Smooth muscle cell (in vitro differentiated cells): ENCODE measurements at regions not wholly inside any gene's neighbourhood (a gene's known extent, or its start where the extent isn't known, plus 50 kb on each side); places are given as distances from the start of the nearest gene placed in this dataset.

Experiments used
- DNase-seq: peaks from one replicate; lab custom pipeline; 2025; ENCODE audit not compliant: unreplicated experiment; lab: John Stamatoyannopoulos, UW
- H2AFZ ChIP-seq: fragments of 200-600 bp; sonication (generic); 2 replicates; pipeline ENCODE4 v1.6.0; 2016; ENCODE audit warnings: antibody characterized with exemption, low read depth, mild to moderate bottlenecking
- H3F3A ChIP-seq: fragments of 200-600 bp; sonication (generic); 2 replicates; pipeline ENCODE4 v1.6.0; 2017; ENCODE audit warnings: antibody characterized with exemption, low read depth
- H3K27ac ChIP-seq: fragments of 200-600 bp; sonication (generic); 2 replicates; pipeline ENCODE4 v1.5.1; 2016; ENCODE audit warnings: low read depth, mild to moderate bottlenecking
- H3K27me3 ChIP-seq: fragments of 200-600 bp; sonication (generic); 2 replicates; pipeline ENCODE4 v1.6.1; 2016; ENCODE audit warnings: low read depth, mild to moderate bottlenecking
- H3K36me3 ChIP-seq: fragments of 200-600 bp; sonication (generic); 2 replicates; pipeline ENCODE4 v1.5.1; 2016; ENCODE audit warnings: low read depth
- H3K4me1 ChIP-seq: fragments of 200-600 bp; sonication (generic); 2 replicates; pipeline ENCODE4 v1.5.1; 2016; ENCODE audit warnings: low read depth
- H3K4me2 ChIP-seq: fragments of 200-600 bp; sonication (generic); 2 replicates; pipeline ENCODE4 v1.6.0; 2016; ENCODE audit warnings: mild to moderate bottlenecking
- H3K4me3 ChIP-seq: fragments of 200-600 bp; sonication (generic); 2 replicates; pipeline ENCODE4 v1.5.1; 2016; ENCODE audit warnings: mild to moderate bottlenecking
- H3K79me2 ChIP-seq: fragments of 200-600 bp; sonication (generic); 2 replicates; pipeline ENCODE4 v1.6.0; 2016; ENCODE audit warnings: low read depth, mild to moderate bottlenecking
- H3K9ac ChIP-seq: fragments of 200-600 bp; sonication (generic); 2 replicates; pipeline ENCODE4 v1.6.0; 2016; ENCODE audit warnings: low read depth
- H3K9me3 ChIP-seq: fragments of 200-600 bp; sonication (generic); replicated peaks from 2 replicates; pipeline ENCODE4 v1.5.1; 2016; ENCODE audit warnings: low read depth
- H4K20me1 ChIP-seq: fragments of 200-600 bp; sonication (generic); 2 replicates; pipeline ENCODE4 v1.6.0; 2016; ENCODE audit warnings: low read depth
- CTCF ChIP-seq: fragments of 200-600 bp; sonication (generic); IDR thresholded peaks from 2 replicates; pipeline ENCODE4 v1.5.1; 2017; ENCODE audit warnings: borderline replicate concordance, mild to moderate bottlenecking, antibody characterized with exemption; ENCODE audit not compliant: insufficient read depth, poor library complexity, severe bottlenecking
- WGBS: methylation state at CpG from one replicate; pipeline ENCODE4 v1.1.7; 2016; ENCODE audit warnings: low lambda C conversion rate; 5-methylcytosine and 5-hydroxymethylcytosine counted together

- H3K9ac ChIP-seq: no peak overlapping the region
- no peaks in the 10 kb centered on the region for H3K4me1 ChIP-seq
- H3K27ac ChIP-seq: no peak overlapping the region
- no peaks in the 10 kb centered on the region for H4K20me1 ChIP-seq
- no peak overlapping the region for H3K4me3 ChIP-seq
- no peaks in the 10 kb centered on the region for H3K9me3 ChIP-seq
- 97% methylated on average over 2 of the region's 2 CpGs for WGBS
- H2AFZ ChIP-seq: no peak overlapping the region
- H3K27me3 ChIP-seq: no peaks in the 10 kb centered on the region
- no peaks in the 10 kb centered on the region for H3K79me2 ChIP-seq
- no peak overlapping the region for H3K4me2 ChIP-seq
- no peak for TF ChIP-seq CTCF
- no peak for DNase-seq
- no peaks in the 10 kb centered on the region for H3K36me3 ChIP-seq
- no peaks in the 10 kb centered on the region for H3F3A ChIP-seq
These were observed 315.1 kb upstream of the TBC1D5 start for GRCh38 chr3:18057471-18058091.

- Histone ChIP-seq H3K4me3 (no peak overlapping the region), H3K79me2 (no peaks in the 10 kb centered on the region), H3K9me3 (no peaks in the 10 kb centered on the region), H3F3A (no peaks in the 10 kb centered on the region), H3K36me3 (no peaks in the 10 kb centered on the region), H2AFZ (no peak overlapping the region), H3K27ac (no peak overlapping the region), H4K20me1 (no peaks in the 10 kb centered on the region), H3K27me3 (no peaks in the 10 kb centered on the region), H3K4me1 (no peaks in the 10 kb centered on the region), H3K4me2 (no peak overlapping the region), H3K9ac (no peak overlapping the region)
- no peak for TF ChIP-seq CTCF
- DNase-seq: no peak
- WGBS: 94% methylated on average over 1 of the region's 1 CpG
These were observed 312.2 kb upstream of the TBC1D5 start for GRCh38 chr3:18054625-18055024.

GRCh38 chr3:18051306-18051705 lies 308.9 kb upstream of the TBC1D5 start:
- DNase-seq: no peak

More at GRCh38 chr3:18051306-18051705, 308.9 kb upstream of the TBC1D5 start:
- no peaks in the 10 kb centered on the region for H3K9me3 ChIP-seq
- no peak overlapping the region for H3K27ac ChIP-seq
- H3K79me2 ChIP-seq: no peaks in the 10 kb centered on the region
- H3K4me3 ChIP-seq: no peak overlapping the region
- TF ChIP-seq CTCF: no peak
- H3K36me3 ChIP-seq: no peaks in the 10 kb centered on the region
- no peaks in the 10 kb centered on the region for H3F3A ChIP-seq
- no peaks in the 10 kb centered on the region for H3K27me3 ChIP-seq
- no peaks in the 10 kb centered on the region for H4K20me1 ChIP-seq
- 85% methylated on average over 3 of the region's 3 CpGs for WGBS
- H3K9ac ChIP-seq: no peak overlapping the region
- no peak overlapping the region for H2AFZ ChIP-seq
- H3K4me1 ChIP-seq: no peaks in the 10 kb centered on the region
- H3K4me2 ChIP-seq: no peak overlapping the region
